IMR-90 (cell line): ENCODE measurements at regions not wholly inside any gene's neighbourhood (a gene's known extent, or its start where the extent isn't known, plus 50 kb on each side); places are given as distances from the start of the nearest gene placed in this dataset.

Source experiments
- ATAC-seq: fragments of 200-7000 bp; cut with Tn5 transposase; 2 replicates; pipeline ENCODE4 v1.9.1; 2020; ENCODE audit warnings: low read depth, mild to moderate bottlenecking, moderate library complexity
- BruUV-seq: library from RNA; stranded (reverse); fragments of 400-500 nt; replicated peaks from 2 replicates; lab custom pipeline; 2021; lab: Mats Ljungman, UMichigan
- CTCF ChIA-PET: fragments of 300-600 bp; formaldehyde crosslinking; extraction: SDS; loops from one replicate; lab custom pipeline; 2021; ENCODE audit warnings: antibody characterized with exemption; lab: Yijun Ruan, JAX
- POLR2A ChIA-PET: fragments of 300-600 bp; sonication (Branson Sonifier 250); formaldehyde crosslinking; loops from one replicate; lab custom pipeline; 2022; ENCODE audit warnings: antibody characterized with exemption; ENCODE audit not compliant: unreplicated experiment; lab: Charles Lee
- DNase-seq: peaks from one replicate; pipeline ENCODE4 v3.0.0; 2013
- H2AFZ ChIP-seq: replicated peaks from 2 replicates; pipeline ENCODE3; 2013; ENCODE audit warnings: low read length, mild to moderate bottlenecking; ENCODE audit not compliant: poor library complexity
- H2AK5ac ChIP-seq: 2 replicates; pipeline ENCODE4 v1.6.1; 2013; ENCODE audit warnings: low read depth, low read length, inconsistent platforms
- H2AK9ac ChIP-seq: replicated peaks from 2 replicates; pipeline ENCODE3; 2013; ENCODE audit warnings: mild to moderate bottlenecking, low read depth, low read length, moderate library complexity; ENCODE audit not compliant: poor library complexity
- H2BK120ac ChIP-seq: 2 replicates; pipeline ENCODE4 v1.6.1; 2013; ENCODE audit warnings: low read depth, low read length, inconsistent platforms
- H2BK15ac ChIP-seq: 3 replicates; pipeline ENCODE4 v1.6.1; 2013; ENCODE audit warnings: low read depth, low read length, inconsistent platforms
- H2BK20ac ChIP-seq: 2 replicates; pipeline ENCODE4 v1.6.1; 2013; ENCODE audit warnings: low read depth, mild to moderate bottlenecking, inconsistent platforms, low read length, moderate library complexity
- H2BK5ac ChIP-seq: 2 replicates; pipeline ENCODE4 v1.6.1; 2013; ENCODE audit warnings: mild to moderate bottlenecking, low read depth, low read length, inconsistent platforms; ENCODE audit not compliant: poor library complexity, severe bottlenecking
- H3K14ac ChIP-seq: replicated peaks from 2 replicates; pipeline ENCODE4 v1.6.1; 2013; ENCODE audit warnings: low read depth, low read length, inconsistent platforms
- H3K18ac ChIP-seq: 2 replicates; pipeline ENCODE4 v1.6.1; 2013; ENCODE audit warnings: low read depth, low read length, control low read depth
- H3K23ac ChIP-seq: 2 replicates; pipeline ENCODE4 v1.6.1; 2013; ENCODE audit warnings: low read depth, low read length, inconsistent platforms
- H3K27ac ChIP-seq: 2 replicates; pipeline ENCODE4 v1.5.1; 2013; ENCODE audit warnings: mild to moderate bottlenecking, control low read depth, low read length; ENCODE audit not compliant: insufficient read depth
- H3K27me3 ChIP-seq: 2 replicates; pipeline ENCODE4 v1.6.1; 2013; ENCODE audit warnings: low read length; ENCODE audit not compliant: control insufficient read depth, insufficient read depth
- H3K36me3 ChIP-seq: 2 replicates; pipeline ENCODE4 v1.6.1; 2013; ENCODE audit warnings: low read length, mixed read lengths; ENCODE audit not compliant: control insufficient read depth, insufficient read depth
- H3K4ac ChIP-seq: 2 replicates; pipeline ENCODE4 v1.6.1; 2013; ENCODE audit warnings: low read depth, low read length, inconsistent platforms
- H3K4me1 ChIP-seq: 2 replicates; pipeline ENCODE4 v1.6.1; 2013; ENCODE audit warnings: low read length, mixed read lengths; ENCODE audit not compliant: control insufficient read depth, insufficient read depth
- H3K4me2 ChIP-seq: 2 replicates; pipeline ENCODE4 v1.6.1; 2013; ENCODE audit warnings: low read depth, mild to moderate bottlenecking, control low read depth, low read length, moderate library complexity
- H3K4me3 ChIP-seq: 2 replicates; pipeline ENCODE4 v1.5.1; 2013; ENCODE audit warnings: low read depth, mild to moderate bottlenecking, control low read depth, low read length, moderate library complexity; ENCODE audit not compliant: insufficient read depth
- H3K56ac ChIP-seq: 2 replicates; pipeline ENCODE4 v1.6.1; 2013; ENCODE audit warnings: low read length, inconsistent platforms; ENCODE audit not compliant: insufficient read depth; ENCODE audit errors: extremely low read depth
- H3K79me1 ChIP-seq, 2 experiments: 2 replicates each; pipeline ENCODE4 v1.6.1; 2013; ENCODE audit warnings: low read length in 2 of 2, inconsistent platforms in 1 of 2, low read depth in 1 of 2
- H3K9ac ChIP-seq: 2 replicates; pipeline ENCODE4 v1.6.1; 2013; ENCODE audit warnings: low read depth, low read length, control low read depth
- H3K9me1 ChIP-seq: 2 replicates; pipeline ENCODE4 v1.6.1; 2013; ENCODE audit warnings: low read length, inconsistent platforms; ENCODE audit not compliant: insufficient read depth
- H3K9me3 ChIP-seq: 2 replicates; pipeline ENCODE4 v1.6.1; 2013; ENCODE audit warnings: low read length; ENCODE audit not compliant: control insufficient read depth, insufficient read depth
- H4K20me1 ChIP-seq: 2 replicates; pipeline ENCODE4 v1.6.1; 2013; ENCODE audit warnings: low read length, inconsistent platforms; ENCODE audit not compliant: insufficient read depth
- H4K5ac ChIP-seq: 2 replicates; pipeline ENCODE4 v1.6.1; 2013; ENCODE audit warnings: mild to moderate bottlenecking, low read depth, low read length, control low read depth
- H4K8ac ChIP-seq, 2 experiments: 2 replicates each; pipeline ENCODE4 v1.6.1; 2013; ENCODE audit warnings: low read depth in 2 of 2, low read length in 2 of 2, control low read depth in 1 of 2, inconsistent platforms in 1 of 2
- H4K91ac ChIP-seq: 2 replicates; pipeline ENCODE4 v1.6.1; 2013; ENCODE audit warnings: low read depth, low read length, inconsistent platforms; ENCODE audit not compliant: insufficient read depth
- BHLHE40 ChIP-seq: fragments of 150-350 bp; IDR thresholded peaks from 2 replicates; pipeline ENCODE4 v1.6.1; 2016; ENCODE audit warnings: mild to moderate bottlenecking, low read depth, low read length
- CEBPB ChIP-seq: IDR thresholded peaks from 2 replicates; pipeline ENCODE4 v1.6.1; 2012; ENCODE audit warnings: low read depth, low read length, improper control_type of control experiment
- CHD1 ChIP-seq: IDR thresholded peaks from 2 replicates; pipeline ENCODE4 v1.6.1; 2012; ENCODE audit warnings: low read depth, low read length, improper control_type of control experiment
- FOS ChIP-seq: fragments of 150-350 bp; IDR thresholded peaks from 2 replicates; pipeline ENCODE4 v1.6.1; 2016; ENCODE audit warnings: low read depth, low read length
- MAFK ChIP-seq: IDR thresholded peaks from 2 replicates; pipeline ENCODE4 v1.6.1; 2012; ENCODE audit warnings: low read depth, low read length, improper control_type of control experiment
- MAZ ChIP-seq: IDR thresholded peaks from 2 replicates; pipeline ENCODE4 v1.6.1; 2012; ENCODE audit warnings: low read depth, mild to moderate bottlenecking, low read length, improper control_type of control experiment, moderate library complexity, borderline replicate concordance
- MXI1 ChIP-seq: IDR thresholded peaks from 2 replicates; pipeline ENCODE4 v1.6.1; 2012; ENCODE audit warnings: low read depth, mild to moderate bottlenecking, low read length, moderate library complexity, borderline replicate concordance
- NFE2L2 ChIP-seq: fragments of 150-350 bp; IDR thresholded peaks from 2 replicates; pipeline ENCODE4 v1.6.1; 2016; ENCODE audit warnings: low read depth, mild to moderate bottlenecking, low read length
- POLR2A ChIP-seq: IDR thresholded peaks from 2 replicates; pipeline ENCODE4 v1.6.1; 2012; ENCODE audit warnings: mild to moderate bottlenecking, low read depth, low read length
- RCOR1 ChIP-seq: IDR thresholded peaks from 2 replicates; pipeline ENCODE4 v1.6.1; 2012; ENCODE audit warnings: mild to moderate bottlenecking, low read length, improper control_type of control experiment; ENCODE audit not compliant: insufficient replicate concordance
- SMC3 ChIP-seq: fragments of 150-350 bp; IDR thresholded peaks from 2 replicates; pipeline ENCODE4 v1.6.1; 2016; ENCODE audit warnings: low read depth, mild to moderate bottlenecking, antibody characterized with exemption, low read length, moderate library complexity
- dilution Hi-C: fragments of 300-500 bp; cut with HindIII; formaldehyde crosslinking; loops from one replicate; pipeline ENCODE4 v1.14.3; 2018; ENCODE audit warnings: low sequenced_read_pairs; ENCODE audit not compliant: unreplicated experiment
- in situ Hi-C: fragments of 300-500 bp; cut with MboI; formaldehyde crosslinking; loops from 3 replicates; pipeline ENCODE4 v1.14.3; 2019; ENCODE audit warnings: low sequenced_read_pairs, inconsistent platforms, mixed read lengths
- intact Hi-C: fragments of 100-400 bp; cut with micrococcal nuclease; formaldehyde crosslinking; loops from 2 replicates; pipeline ENCODE4 v1.10.0; 2022
- TF ChIP-seq, protein P1 (sequence below): fragments of 150-350 bp; IDR thresholded peaks from 2 replicates; pipeline ENCODE4 v1.6.1; 2017; ENCODE audit warnings: mild to moderate bottlenecking, antibody characterized with exemption, low read length, low read depth
- TF ChIP-seq, protein P2 (sequence below): fragments of 150-350 bp; IDR thresholded peaks from 2 replicates; pipeline ENCODE4 v1.6.1; 2016; ENCODE audit warnings: low read depth, mild to moderate bottlenecking, low read length, moderate library complexity, borderline replicate concordance
- TF ChIP-seq, protein P3 (sequence below): conservative IDR thresholded peaks from 2 replicates; pipeline ENCODE4 v1.5.1; 2012; ENCODE audit warnings: mild to moderate bottlenecking, low read depth, low read length, improper control_type of control experiment

DNA sequence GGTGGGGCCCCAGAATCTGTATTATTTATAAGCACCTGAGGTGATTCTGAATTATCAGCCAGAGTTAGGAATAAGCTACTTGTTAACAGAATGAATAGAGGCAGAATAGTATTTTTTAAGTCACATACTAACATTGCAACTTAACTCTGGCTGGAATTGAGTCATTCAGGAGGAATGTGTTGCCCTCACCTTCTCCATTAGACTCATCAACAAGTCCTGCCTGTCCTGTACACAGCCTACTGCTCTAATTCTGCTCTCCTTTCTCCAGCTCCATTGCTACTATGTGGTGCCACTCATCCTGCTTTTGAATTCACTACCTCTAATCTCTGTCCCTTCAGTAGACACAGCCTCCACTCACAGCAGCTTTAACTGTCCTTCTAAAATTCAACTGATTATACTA, 669.4 kb downstream of the DHX35 start:
- Histone ChIP-seq H2BK120ac (no peak overlapping the region), H3K4ac (no peak overlapping the region), H3K9me3 (peaks cover 1% of the 10 kb centered on the region), H3K18ac (no peak overlapping the region), H2BK20ac (no peak overlapping the region), H4K8ac (no peak overlapping the region), H3K14ac (no peak overlapping the region), H3K23ac (no peak overlapping the region), H3K27me3 (no peaks in the 10 kb centered on the region), H3K9ac (no peak overlapping the region), H3K4me3 (no peak overlapping the region), H2AK9ac (no peak overlapping the region), H3K56ac (no peak overlapping the region; the same call in 1 of the 2 replicates), H2BK15ac (no peak overlapping the region), H2AFZ (no peak overlapping the region), H4K91ac (no peak overlapping the region), H3K79me1 (no peaks in the 10 kb centered on the region), H4K20me1 (no peaks in the 10 kb centered on the region), H2BK5ac (no peak overlapping the region), H2AK5ac (no peak overlapping the region), H3K36me3 (no peaks in the 10 kb centered on the region), H3K27ac (no peak overlapping the region), H3K9me1 (no peaks in the 10 kb centered on the region), H4K5ac (no peak overlapping the region), H3K4me2 (no peak overlapping the region), H3K4me1 (no peaks in the 10 kb centered on the region)
- dilution Hi-C loops (no loop called here), in situ Hi-C loops (no loop called here), intact Hi-C loops (no loop called here)
- POLR2A ChIA-PET, result no interaction called here
- no TSS peak for BruUV-seq
- DNase-seq (no peak), ATAC-seq (no peak)
- TF ChIP-seq, protein P1, sequence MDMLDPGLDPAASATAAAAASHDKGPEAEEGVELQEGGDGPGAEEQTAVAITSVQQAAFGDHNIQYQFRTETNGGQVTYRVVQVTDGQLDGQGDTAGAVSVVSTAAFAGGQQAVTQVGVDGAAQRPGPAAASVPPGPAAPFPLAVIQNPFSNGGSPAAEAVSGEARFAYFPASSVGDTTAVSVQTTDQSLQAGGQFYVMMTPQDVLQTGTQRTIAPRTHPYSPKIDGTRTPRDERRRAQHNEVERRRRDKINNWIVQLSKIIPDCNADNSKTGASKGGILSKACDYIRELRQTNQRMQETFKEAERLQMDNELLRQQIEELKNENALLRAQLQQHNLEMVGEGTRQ, result no peak
- TF ChIP-seq POLR2A (no peak), MAZ (no peak), RCOR1 (no peak), NFE2L2 (no peak), FOS (no peak), MXI1 (no peak), CHD1 (no peak), SMC3 (no peak), BHLHE40 (no peak), MAFK (no peak), CEBPB (no peak)
- TF ChIP-seq, protein P2, sequence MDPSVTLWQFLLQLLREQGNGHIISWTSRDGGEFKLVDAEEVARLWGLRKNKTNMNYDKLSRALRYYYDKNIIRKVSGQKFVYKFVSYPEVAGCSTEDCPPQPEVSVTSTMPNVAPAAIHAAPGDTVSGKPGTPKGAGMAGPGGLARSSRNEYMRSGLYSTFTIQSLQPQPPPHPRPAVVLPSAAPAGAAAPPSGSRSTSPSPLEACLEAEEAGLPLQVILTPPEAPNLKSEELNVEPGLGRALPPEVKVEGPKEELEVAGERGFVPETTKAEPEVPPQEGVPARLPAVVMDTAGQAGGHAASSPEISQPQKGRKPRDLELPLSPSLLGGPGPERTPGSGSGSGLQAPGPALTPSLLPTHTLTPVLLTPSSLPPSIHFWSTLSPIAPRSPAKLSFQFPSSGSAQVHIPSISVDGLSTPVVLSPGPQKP, result no peak
- TF ChIP-seq, protein P3, sequence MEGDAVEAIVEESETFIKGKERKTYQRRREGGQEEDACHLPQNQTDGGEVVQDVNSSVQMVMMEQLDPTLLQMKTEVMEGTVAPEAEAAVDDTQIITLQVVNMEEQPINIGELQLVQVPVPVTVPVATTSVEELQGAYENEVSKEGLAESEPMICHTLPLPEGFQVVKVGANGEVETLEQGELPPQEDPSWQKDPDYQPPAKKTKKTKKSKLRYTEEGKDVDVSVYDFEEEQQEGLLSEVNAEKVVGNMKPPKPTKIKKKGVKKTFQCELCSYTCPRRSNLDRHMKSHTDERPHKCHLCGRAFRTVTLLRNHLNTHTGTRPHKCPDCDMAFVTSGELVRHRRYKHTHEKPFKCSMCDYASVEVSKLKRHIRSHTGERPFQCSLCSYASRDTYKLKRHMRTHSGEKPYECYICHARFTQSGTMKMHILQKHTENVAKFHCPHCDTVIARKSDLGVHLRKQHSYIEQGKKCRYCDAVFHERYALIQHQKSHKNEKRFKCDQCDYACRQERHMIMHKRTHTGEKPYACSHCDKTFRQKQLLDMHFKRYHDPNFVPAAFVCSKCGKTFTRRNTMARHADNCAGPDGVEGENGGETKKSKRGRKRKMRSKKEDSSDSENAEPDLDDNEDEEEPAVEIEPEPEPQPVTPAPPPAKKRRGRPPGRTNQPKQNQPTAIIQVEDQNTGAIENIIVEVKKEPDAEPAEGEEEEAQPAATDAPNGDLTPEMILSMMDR, result no peak
- CTCF ChIA-PET, result no interaction called here
